Rectal smooth muscle tissue (tissue), 1 donor: ENCODE measurements at regions not wholly inside any gene's neighbourhood (a gene's known extent, or its start where the extent isn't known, plus 50 kb on each side); places are given as distances from the start of the nearest gene placed in this dataset.
"Not testable (repeated sequence)": the region's sequence is repeated elsewhere in the genome, so short reads cannot be mapped to it uniquely, and the experiment has no call there.

Source experiments
- H3K27ac ChIP-seq: one replicate; pipeline ENCODE4 v1.7.0; 2013; ENCODE audit warnings: low read depth, low read length, inconsistent platforms
- H3K27me3 ChIP-seq: one replicate; pipeline ENCODE4 v1.7.0; 2013; ENCODE audit warnings: low read length; ENCODE audit not compliant: control insufficient read depth, insufficient read depth
- H3K36me3 ChIP-seq: one replicate; pipeline ENCODE4 v1.7.0; 2013; ENCODE audit warnings: low read length; ENCODE audit not compliant: control insufficient read depth, insufficient read depth
- H3K4me1 ChIP-seq: one replicate; pipeline ENCODE4 v1.7.0; 2013; ENCODE audit warnings: low read length; ENCODE audit not compliant: control insufficient read depth, insufficient read depth
- H3K4me3 ChIP-seq: one replicate; pipeline ENCODE4 v1.7.0; 2013; ENCODE audit warnings: low read length
- H3K9ac ChIP-seq: one replicate; pipeline ENCODE4 v1.7.0; 2013; ENCODE audit warnings: low read length

GRCh38 chr18:66866427-66866940 lies 262.6 kb upstream of the CDH19 start:
- H3K36me3 ChIP-seq, H3K27ac ChIP-seq, H3K9ac ChIP-seq, H3K4me1 ChIP-seq, H3K27me3 ChIP-seq, H3K4me3 ChIP-seq: not testable (repeated sequence)

GRCh38 chr18:66838340-66838987 lies 234.6 kb upstream of the CDH19 start:
- H3K36me3 ChIP-seq: no peaks in the 10 kb centered on the region
- no peak overlapping the region for H3K27ac ChIP-seq

GRCh38 chr18:66833646-66834045 lies 229.8 kb upstream of the CDH19 start:
- no peaks in the 10 kb centered on the region for H3K36me3 ChIP-seq
- H3K4me1 ChIP-seq: no peaks in the 10 kb centered on the region
- no peak overlapping the region for H3K9ac ChIP-seq
- no peaks in the 10 kb centered on the region for H3K27me3 ChIP-seq
- no peak overlapping the region for H3K4me3 ChIP-seq
- no peak overlapping the region for H3K27ac ChIP-seq

More at GRCh38 chr18:66838340-66838987, 234.6 kb upstream of the CDH19 start:
- H3K9ac ChIP-seq: no peak overlapping the region
- no peaks in the 10 kb centered on the region for H3K27me3 ChIP-seq
- no peaks in the 10 kb centered on the region for H3K4me1 ChIP-seq
- no peak overlapping the region for H3K4me3 ChIP-seq

- Histone ChIP-seq H3K4me1 (no peaks in the 10 kb centered on the region), H3K27ac (no peak overlapping the region), H3K4me3 (no peak overlapping the region), H3K9ac (no peak overlapping the region), H3K36me3 (no peaks in the 10 kb centered on the region), H3K27me3 (no peaks in the 10 kb centered on the region)
Observed at GRCh38 chr18:66826211-66826610, 222.3 kb upstream of the CDH19 start.

GRCh38 chr18:66825347-66825746 lies 221.5 kb upstream of the CDH19 start:
- H3K27ac ChIP-seq: no peak overlapping the region
- no peaks in the 10 kb centered on the region for H3K27me3 ChIP-seq
- H3K9ac ChIP-seq: no peak overlapping the region

GRCh38 chr18:66819235-66819634 lies 215.3 kb upstream of the CDH19 start:
- H3K27ac ChIP-seq: no peak overlapping the region
- H3K36me3 ChIP-seq: no peaks in the 10 kb centered on the region
- no peak overlapping the region for H3K4me3 ChIP-seq
- H3K27me3 ChIP-seq: no peaks in the 10 kb centered on the region
- no peak overlapping the region for H3K9ac ChIP-seq
- H3K4me1 ChIP-seq: no peaks in the 10 kb centered on the region

More at GRCh38 chr18:66825347-66825746, 221.5 kb upstream of the CDH19 start:
- H3K4me3 ChIP-seq: no peak overlapping the region
- no peaks in the 10 kb centered on the region for H3K4me1 ChIP-seq
- no peaks in the 10 kb centered on the region for H3K36me3 ChIP-seq

GRCh38 chr18:66813138-66813537 lies 209.2 kb upstream of the CDH19 start:
- Histone ChIP-seq H3K27ac (no peak overlapping the region), H3K4me3 (no peak overlapping the region), H3K36me3 (no peaks in the 10 kb centered on the region), H3K27me3 (no peaks in the 10 kb centered on the region), H3K4me1 (no peaks in the 10 kb centered on the region), H3K9ac (no peak overlapping the region)

GRCh38 chr18:66795051-66795450 lies 191.2 kb upstream of the CDH19 start:
- Histone ChIP-seq H3K4me1 (no peaks in the 10 kb centered on the region), H3K27ac (no peak overlapping the region), H3K9ac (no peak overlapping the region), H3K27me3 (no peaks in the 10 kb centered on the region), H3K36me3 (no peaks in the 10 kb centered on the region), H3K4me3 (no peak overlapping the region)

GRCh38 chr18:66792466-66792865 lies 188.6 kb upstream of the CDH19 start:
- no peak overlapping the region for H3K9ac ChIP-seq
- H3K27ac ChIP-seq: no peak overlapping the region
- H3K27me3 ChIP-seq: no peaks in the 10 kb centered on the region
- no peaks in the 10 kb centered on the region for H3K4me1 ChIP-seq
- H3K4me3 ChIP-seq: no peak overlapping the region
- no peaks in the 10 kb centered on the region for H3K36me3 ChIP-seq

- H3K27me3 ChIP-seq: no peaks in the 10 kb centered on the region
- no peak overlapping the region for H3K27ac ChIP-seq
- H3K36me3 ChIP-seq: no peaks in the 10 kb centered on the region
- no peak overlapping the region for H3K4me3 ChIP-seq
- H3K9ac ChIP-seq: no peak overlapping the region
- H3K4me1 ChIP-seq: no peaks in the 10 kb centered on the region
Observed at GRCh38 chr18:66780609-66781008, 176.7 kb upstream of the CDH19 start.

GRCh38 chr18:66778048-66778447 lies 174.2 kb upstream of the CDH19 start:
- Histone ChIP-seq H3K4me1 (no peaks in the 10 kb centered on the region), H3K36me3 (no peaks in the 10 kb centered on the region), H3K4me3 (no peak overlapping the region), H3K9ac (no peak overlapping the region), H3K27ac (no peak overlapping the region), H3K27me3 (no peaks in the 10 kb centered on the region)

- H3K9ac ChIP-seq: no peak overlapping the region
- no peak overlapping the region for H3K27ac ChIP-seq
- H3K4me3 ChIP-seq: no peak overlapping the region
- H3K27me3 ChIP-seq: no peaks in the 10 kb centered on the region
- H3K4me1 ChIP-seq: no peaks in the 10 kb centered on the region
- no peaks in the 10 kb centered on the region for H3K36me3 ChIP-seq
Observed at GRCh38 chr18:66769375-66769774, 165.5 kb upstream of the CDH19 start.

GRCh38 chr18:66764230-66764629 lies 160.3 kb upstream of the CDH19 start:
- Histone ChIP-seq H3K4me3 (no peak overlapping the region), H3K9ac (no peak overlapping the region), H3K4me1 (no peaks in the 10 kb centered on the region), H3K27ac (no peak overlapping the region), H3K27me3 (no peaks in the 10 kb centered on the region), H3K36me3 (no peaks in the 10 kb centered on the region)
